ENCODE measurements at regions not wholly inside any gene's neighbourhood (a gene's known extent, or its start where the extent isn't known, plus 50 kb on each side); places are given as distances from the start of the nearest gene placed in this dataset.

GRCh38 chr5:171711571-171711970 lies 74.0 kb upstream of the SMIM23 start:
- TF ChIP-seq EZH2 (IDR thresholded peaks at IDR 0.05; ENCODE audit: borderline replicate concordance, insufficient read depth, low read depth, low read length, poor library complexity, severe bottlenecking): no peak
- no peak for TF ChIP-seq CTCF (IDR thresholded peaks at IDR 0.05)
- POLR2A ChIA-PET: no interaction called here
- WGBS (ENCODE audit: insufficient coverage): 95% methylated on average over 6 of the region's 6 CpGs

GRCh38 chr5:171712616-171713015 lies 73.0 kb upstream of the SMIM23 start:
- Mint-ChIP-seq H3K27me3 (no peaks in the 10 kb centered on the region), H3K4me1 (no peaks in the 10 kb centered on the region)
- CTCF ChIA-PET: no interaction called here

More at GRCh38 chr5:171711571-171711970, 74.0 kb upstream of the SMIM23 start:
- H3K27me3 Mint-ChIP-seq: no peaks in the 10 kb centered on the region
- intact Hi-C loops (cut with micrococcal nuclease): no loop called here
- H3K36me3 ChIP-seq (replicated peaks in 1 of 2; ENCODE audit: control extremely low read depth in 1 of 2, control insufficient read depth in 1 of 2, extremely low read depth in 1 of 2, insufficient read depth in 2 of 2, low read length in 1 of 2): no peaks in the 10 kb centered on the region
- H3K27ac Mint-ChIP-seq: no peak overlapping the region
- no peaks in the 10 kb centered on the region for H3K79me2 ChIP-seq (ENCODE audit: control insufficient read depth, insufficient read depth, low read length)
- H4K20me1 ChIP-seq (ENCODE audit: control insufficient read depth, insufficient read depth, low read length, poor library complexity, severe bottlenecking): no peaks in the 10 kb centered on the region
- no peak overlapping the region for H3K4me2 ChIP-seq (replicated peaks; ENCODE audit: low read depth, low read length, poor library complexity, severe bottlenecking)
- H3K4me1 ChIP-seq (ENCODE audit: control insufficient read depth in 2 of 2, insufficient read depth in 2 of 2, low read length in 2 of 2): no peaks in the 10 kb centered on the region
- H3K9me3 ChIP-seq (ENCODE audit: control extremely low read depth in 1 of 3, control insufficient read depth in 2 of 3, insufficient read depth in 1 of 3, low read length in 2 of 3): peaks cover 0 to 5% (median 0%) of the 10 kb centered on the region in 3 donors
- H3K4me3 Mint-ChIP-seq: no peak overlapping the region
- ATAC-seq (ENCODE audit: low read depth) (no peak), DNase-seq (no peak)
- peaks cover 4% of the 10 kb centered on the region for H3K9me3 Mint-ChIP-seq (ENCODE audit: insufficient read depth)
- H3K4me1 Mint-ChIP-seq: no peaks in the 10 kb centered on the region
- peaks cover 0 to 3% (median 1%) of the 10 kb centered on the region in 4 experiments for H3K27me3 ChIP-seq (replicated peaks in 1 of 4; ENCODE audit: control extremely low read depth in 1 of 4, control insufficient read depth in 3 of 4, insufficient read depth in 4 of 4, low read length in 3 of 4)
- CTCF ChIA-PET: no interaction called here
- no peak overlapping the region for H3K9ac ChIP-seq (ENCODE audit: low read length)
- no peak overlapping the region for H3K4me3 ChIP-seq (ENCODE audit: control extremely low read depth in 1 of 5, extremely low read depth in 1 of 5, insufficient read depth in 1 of 5, low read depth in 2 of 5, low read length in 4 of 5)
- H2AFZ ChIP-seq (ENCODE audit: insufficient read depth, low read depth, low read length, poor library complexity, severe bottlenecking): no peak overlapping the region
- no peak overlapping the region for H3K27ac ChIP-seq (ENCODE audit: low read length in 2 of 2)

More at GRCh38 chr5:171712616-171713015, 73.0 kb upstream of the SMIM23 start:
- WGBS (ENCODE audit: insufficient coverage): 100% methylated on average over 4 of the region's 4 CpGs
- Histone ChIP-seq H3K4me2 (replicated peaks; ENCODE audit: low read depth, low read length, poor library complexity, severe bottlenecking) (no peak overlapping the region), H3K4me1 (ENCODE audit: control insufficient read depth in 2 of 2, insufficient read depth in 2 of 2, low read length in 2 of 2) (no peaks in the 10 kb centered on the region), H4K20me1 (ENCODE audit: control insufficient read depth, insufficient read depth, low read length, poor library complexity, severe bottlenecking) (no peaks in the 10 kb centered on the region), H3K36me3 (replicated peaks in 1 of 2; ENCODE audit: control extremely low read depth in 1 of 2, control insufficient read depth in 1 of 2, extremely low read depth in 1 of 2, insufficient read depth in 2 of 2, low read length in 1 of 2) (no peaks in the 10 kb centered on the region), H3K27ac (ENCODE audit: low read length in 2 of 2) (no peak overlapping the region), H3K4me3 (ENCODE audit: control extremely low read depth in 1 of 5, extremely low read depth in 1 of 5, insufficient read depth in 1 of 5, low read depth in 2 of 5, low read length in 4 of 5) (no peak overlapping the region), H3K9me3 (ENCODE audit: control extremely low read depth in 1 of 3, control insufficient read depth in 2 of 3, insufficient read depth in 1 of 3, low read length in 2 of 3) (peaks cover 0 to 5% (median 0%) of the 10 kb centered on the region in 3 donors), H3K9ac (ENCODE audit: low read length) (no peak overlapping the region), H3K27me3 (replicated peaks in 1 of 4; ENCODE audit: control extremely low read depth in 1 of 4, control insufficient read depth in 3 of 4, insufficient read depth in 4 of 4, low read length in 3 of 4) (peaks cover 0 to 3% (median 1%) of the 10 kb centered on the region in 4 experiments), H3K79me2 (ENCODE audit: control insufficient read depth, insufficient read depth, low read length) (no peaks in the 10 kb centered on the region), H2AFZ (ENCODE audit: insufficient read depth, low read depth, low read length, poor library complexity, severe bottlenecking) (no peak overlapping the region)
- Mint-ChIP-seq H3K4me3 (no peak overlapping the region), H3K27ac (no peak overlapping the region), H3K9me3 (ENCODE audit: insufficient read depth) (peaks cover 4% of the 10 kb centered on the region)
- ATAC-seq (ENCODE audit: low read depth) (no peak), DNase-seq (no peak)
- POLR2A ChIA-PET: no interaction called here
- intact Hi-C loops (cut with micrococcal nuclease): no loop called here
- TF ChIP-seq CTCF (IDR thresholded peaks at IDR 0.05) (no peak), EZH2 (IDR thresholded peaks at IDR 0.05; ENCODE audit: borderline replicate concordance, insufficient read depth, low read depth, low read length, poor library complexity, severe bottlenecking) (no peak)
